ENCODE measurements at regions not wholly inside any gene's neighbourhood (a gene's known extent, or its start where the extent isn't known, plus 50 kb on each side); places are given as distances from the start of the nearest gene placed in this dataset.
"Not testable (repeated sequence)": the region's sequence is repeated elsewhere in the genome, so short reads cannot be mapped to it uniquely, and the experiment has no call there.

- H3K27ac ChIP-seq (ENCODE audit: low read depth in 1 of 2, low read length in 2 of 2), result no peak overlapping the region
- 12 to 35% methylated on average over 2 of the region's 2 CpGs for WGBS, 2 donors
- H3K4me3 ChIP-seq (ENCODE audit: low read length in 2 of 2), result no peak overlapping the region
- H3K27me3 ChIP-seq (ENCODE audit: control insufficient read depth in 1 of 2, insufficient read depth in 2 of 2, low read length in 1 of 2), result no peaks in the 10 kb centered on the region
- no peaks in the 10 kb centered on the region for H3K9me3 ChIP-seq (ENCODE audit: control insufficient read depth, low read length)
- no peaks in the 10 kb centered on the region for H3K36me3 ChIP-seq (ENCODE audit: control insufficient read depth in 1 of 2, insufficient read depth in 2 of 2, low read length in 1 of 2)
- intact Hi-C loops (cut with DNase I), result no loop called here
- DNase-seq (no peak), ATAC-seq (ENCODE audit: low FRiP score) (no peak)
- H3K4me1 ChIP-seq (ENCODE audit: control insufficient read depth in 1 of 2, insufficient read depth in 2 of 2, low read length in 2 of 2), result peaks cover 0 to 1% of the 10 kb centered on the region in 2 donors
Observed at GRCh38 chr2:17156086-17156485, 362.2 kb downstream of the RAD51AP2 start.

GRCh38 chr2:17149945-17150344, 368.3 kb downstream of the RAD51AP2 start:
- intact Hi-C loops (cut with DNase I), result no loop called here
- no peak overlapping the region for H3K27ac ChIP-seq (ENCODE audit: low read depth in 1 of 2, low read length in 2 of 2)
- H3K4me3 ChIP-seq (ENCODE audit: low read length in 2 of 2), result no peak overlapping the region
- WGBS, 2 donors, result 83 to 84% methylated on average over 4 of the region's 4 CpGs
- no peaks in the 10 kb centered on the region for H3K27me3 ChIP-seq (ENCODE audit: control insufficient read depth in 1 of 2, insufficient read depth in 2 of 2, low read length in 1 of 2)
- H3K4me1 ChIP-seq (ENCODE audit: control insufficient read depth in 1 of 2, insufficient read depth in 2 of 2, low read length in 2 of 2), result no peaks in the 10 kb centered on the region
- ATAC-seq (ENCODE audit: low FRiP score) (no peak), DNase-seq (no peak)
- no peaks in the 10 kb centered on the region for H3K9me3 ChIP-seq (ENCODE audit: control insufficient read depth, low read length)
- no peaks in the 10 kb centered on the region for H3K36me3 ChIP-seq (ENCODE audit: control insufficient read depth in 1 of 2, insufficient read depth in 2 of 2, low read length in 1 of 2)

- no peak overlapping the region for H3K4me3 ChIP-seq (ENCODE audit: low read length in 2 of 2)
- no peaks in the 10 kb centered on the region for H3K36me3 ChIP-seq (ENCODE audit: control insufficient read depth in 1 of 2, insufficient read depth in 2 of 2, low read length in 1 of 2)
- ATAC-seq (ENCODE audit: low FRiP score) (no peak), DNase-seq (no peak)
- H3K27me3 ChIP-seq (ENCODE audit: control insufficient read depth in 1 of 2, insufficient read depth in 2 of 2, low read length in 1 of 2), result no peaks in the 10 kb centered on the region
- 31 to 33% methylated on average over 8 of the region's 8 CpGs for WGBS, 2 donors
- H3K4me1 ChIP-seq (ENCODE audit: control insufficient read depth in 1 of 2, insufficient read depth in 2 of 2, low read length in 2 of 2), result no peaks in the 10 kb centered on the region
- H3K27ac ChIP-seq (ENCODE audit: low read depth in 1 of 2, low read length in 2 of 2), result no peak overlapping the region
- no peaks in the 10 kb centered on the region for H3K9me3 ChIP-seq (ENCODE audit: control insufficient read depth, low read length)
- intact Hi-C loops (cut with DNase I), result no loop called here
Observed at GRCh38 chr2:17148407-17149145, 369.7 kb downstream of the RAD51AP2 start.

GRCh38 chr2:17146358-17146757, 371.9 kb downstream of the RAD51AP2 start:
- Histone ChIP-seq H3K27me3 (ENCODE audit: control insufficient read depth in 1 of 2, insufficient read depth in 2 of 2, low read length in 1 of 2) (no peaks in the 10 kb centered on the region), H3K4me1 (ENCODE audit: control insufficient read depth in 1 of 2, insufficient read depth in 2 of 2, low read length in 2 of 2) (no peaks in the 10 kb centered on the region), H3K4me3 (ENCODE audit: low read length in 2 of 2) (no peak overlapping the region), H3K36me3 (ENCODE audit: control insufficient read depth in 1 of 2, insufficient read depth in 2 of 2, low read length in 1 of 2) (no peaks in the 10 kb centered on the region), H3K9me3 (ENCODE audit: control insufficient read depth, low read length) (no peaks in the 10 kb centered on the region), H3K27ac (ENCODE audit: low read depth in 1 of 2, low read length in 2 of 2) (no peak overlapping the region)
- DNase-seq (no peak), ATAC-seq (ENCODE audit: low FRiP score) (no peak)
- intact Hi-C loops (cut with DNase I), result no loop called here
- WGBS, 2 donors, result 63 to 76% methylated on average over 1 of the region's 1 CpG

- Histone ChIP-seq H3K4me1 (ENCODE audit: control insufficient read depth in 1 of 2, insufficient read depth in 2 of 2, low read length in 2 of 2) (no peaks in the 10 kb centered on the region), H3K4me3 (ENCODE audit: low read length in 2 of 2) (no peak overlapping the region), H3K9me3 (ENCODE audit: control insufficient read depth, low read length) (no peaks in the 10 kb centered on the region), H3K36me3 (ENCODE audit: control insufficient read depth in 1 of 2, insufficient read depth in 2 of 2, low read length in 1 of 2) (no peaks in the 10 kb centered on the region), H3K27me3 (ENCODE audit: control insufficient read depth in 1 of 2, insufficient read depth in 2 of 2, low read length in 1 of 2) (no peaks in the 10 kb centered on the region), H3K27ac (ENCODE audit: low read depth in 1 of 2, low read length in 2 of 2) (no peak overlapping the region)
- ATAC-seq (ENCODE audit: low FRiP score) (no peak), DNase-seq (no peak)
- intact Hi-C loops (cut with DNase I), result no loop called here
- WGBS, 2 donors, result 36 to 42% methylated on average over 2 of the region's 2 CpGs
Observed at GRCh38 chr2:17136877-17137276, 381.4 kb downstream of the RAD51AP2 start.

- Histone ChIP-seq H3K27ac (ENCODE audit: low read depth in 1 of 2, low read length in 2 of 2) (no peak overlapping the region), H3K27me3 (ENCODE audit: control insufficient read depth in 1 of 2, insufficient read depth in 2 of 2, low read length in 1 of 2) (no peaks in the 10 kb centered on the region), H3K4me3 (ENCODE audit: low read length in 2 of 2) (no peak overlapping the region), H3K9me3 (ENCODE audit: control insufficient read depth, low read length) (no peaks in the 10 kb centered on the region), H3K36me3 (ENCODE audit: control insufficient read depth in 1 of 2, insufficient read depth in 2 of 2, low read length in 1 of 2) (no peaks in the 10 kb centered on the region), H3K4me1 (ENCODE audit: control insufficient read depth in 1 of 2, insufficient read depth in 2 of 2, low read length in 2 of 2) (no peaks in the 10 kb centered on the region)
- DNase-seq (no peak), ATAC-seq (ENCODE audit: low FRiP score) (no peak)
- 58 to 63% methylated on average over 3 of the region's 3 CpGs for WGBS, 2 donors
- intact Hi-C loops (cut with DNase I), result no loop called here
Observed at GRCh38 chr2:17136231-17136630, 382.0 kb downstream of the RAD51AP2 start.

- Histone ChIP-seq H3K27ac (ENCODE audit: low read depth in 1 of 2, low read length in 2 of 2) (no peak overlapping the region), H3K9me3 (ENCODE audit: control insufficient read depth, low read length) (no peaks in the 10 kb centered on the region), H3K4me1 (ENCODE audit: control insufficient read depth in 1 of 2, insufficient read depth in 2 of 2, low read length in 2 of 2) (no peaks in the 10 kb centered on the region), H3K36me3 (ENCODE audit: control insufficient read depth in 1 of 2, insufficient read depth in 2 of 2, low read length in 1 of 2) (no peaks in the 10 kb centered on the region), H3K4me3 (ENCODE audit: low read length in 2 of 2) (no peak overlapping the region), H3K27me3 (ENCODE audit: control insufficient read depth in 1 of 2, insufficient read depth in 2 of 2, low read length in 1 of 2) (no peaks in the 10 kb centered on the region)
- ATAC-seq (ENCODE audit: low FRiP score), result no peak
- 91 to 94% methylated on average over 1 of the region's 1 CpG for WGBS, 2 donors
- no peak for DNase-seq
- intact Hi-C loops (cut with DNase I), result no loop called here
Observed at GRCh38 chr2:17135619-17136018, 382.6 kb downstream of the RAD51AP2 start.

- H3K27me3 ChIP-seq (ENCODE audit: control insufficient read depth in 1 of 2, insufficient read depth in 2 of 2, low read length in 1 of 2), result no peaks in the 10 kb centered on the region
- 76 to 86% methylated on average over 6 of the region's 6 CpGs for WGBS, 2 donors
- no peak for DNase-seq
- no peak for ATAC-seq (ENCODE audit: low FRiP score)
- H3K36me3 ChIP-seq (ENCODE audit: control insufficient read depth in 1 of 2, insufficient read depth in 2 of 2, low read length in 1 of 2), result no peaks in the 10 kb centered on the region
- H3K27ac ChIP-seq (ENCODE audit: low read depth in 1 of 2, low read length in 2 of 2), result no peak overlapping the region
- H3K9me3 ChIP-seq (ENCODE audit: control insufficient read depth, low read length), result no peaks in the 10 kb centered on the region
- no peak overlapping the region for H3K4me3 ChIP-seq (ENCODE audit: low read length in 2 of 2)
- H3K4me1 ChIP-seq (ENCODE audit: control insufficient read depth in 1 of 2, insufficient read depth in 2 of 2, low read length in 2 of 2), result no peaks in the 10 kb centered on the region
- intact Hi-C loops (cut with DNase I), result no loop called here
Observed at GRCh38 chr2:17133052-17133671, 385.1 kb downstream of the RAD51AP2 start.

- 96% methylated on average over 3 of the region's 3 CpGs for WGBS, 2 donors
- H3K4me3 ChIP-seq (ENCODE audit: low read length in 2 of 2); H3K36me3 ChIP-seq (ENCODE audit: control insufficient read depth in 1 of 2, insufficient read depth in 2 of 2, low read length in 1 of 2); H3K27me3 ChIP-seq (ENCODE audit: control insufficient read depth in 1 of 2, insufficient read depth in 2 of 2, low read length in 1 of 2); H3K9me3 ChIP-seq (ENCODE audit: control insufficient read depth, low read length); H3K27ac ChIP-seq (ENCODE audit: low read depth in 1 of 2, low read length in 2 of 2); DNase-seq; ATAC-seq (ENCODE audit: low FRiP score); intact Hi-C loops (cut with DNase I); H3K4me1 ChIP-seq (ENCODE audit: control insufficient read depth in 1 of 2, insufficient read depth in 2 of 2, low read length in 2 of 2): not testable (repeated sequence)
Observed at GRCh38 chr2:17130627-17131026, 387.6 kb downstream of the RAD51AP2 start.

Measured in aorta (tissue), 5 donors.